ENCODE measurements at regions not wholly inside any gene's neighbourhood (a gene's known extent, or its start where the extent isn't known, plus 50 kb on each side); places are given as distances from the start of the nearest gene placed in this dataset.

- no peak for ATAC-seq (ENCODE audit: low read depth)
- H3K9me3 Mint-ChIP-seq, result no peaks in the 10 kb centered on the region
Observed at GRCh38 chr1:157238585-157238984, 100.4 kb upstream of the ETV3 start.

GRCh38 chr1:157237981-157238380, 99.8 kb upstream of the ETV3 start:
- H3K27me3 Mint-ChIP-seq, result peaks cover 4% of the 10 kb centered on the region
- ATAC-seq (ENCODE audit: low read depth) (no peak), DNase-seq (no peak)
- no peaks in the 10 kb centered on the region for H3K4me1 Mint-ChIP-seq
- intact Hi-C loops (cut with micrococcal nuclease), result no loop called here
- no peaks in the 10 kb centered on the region for H3K9me3 Mint-ChIP-seq
- ChIA-PET POLR2A (no interaction called here), CTCF (no interaction called here)
- H3K36me3 Mint-ChIP-seq (ENCODE audit: low read depth), result no peaks in the 10 kb centered on the region
- no peak overlapping the region for H3K4me3 Mint-ChIP-seq
- no peak overlapping the region for H3K27ac Mint-ChIP-seq
- no peak for TF ChIP-seq CTCF (IDR thresholded peaks at IDR 0.05)

More at GRCh38 chr1:157238585-157238984, 100.4 kb upstream of the ETV3 start:
- ChIA-PET POLR2A (no interaction called here), CTCF (no interaction called here)
- Mint-ChIP-seq H3K4me3 (no peak overlapping the region), H3K36me3 (ENCODE audit: low read depth) (no peaks in the 10 kb centered on the region), H3K4me1 (no peaks in the 10 kb centered on the region), H3K27me3 (peaks cover 6% of the 10 kb centered on the region), H3K27ac (no peak overlapping the region)
- DNase-seq, result no peak
- intact Hi-C loops (cut with micrococcal nuclease), result no loop called here
- TF ChIP-seq CTCF (IDR thresholded peaks at IDR 0.05), result no peak

GRCh38 chr1:157237522-157237921, 99.3 kb upstream of the ETV3 start:
- no peaks in the 10 kb centered on the region for H3K36me3 Mint-ChIP-seq (ENCODE audit: low read depth)
- H3K9me3 Mint-ChIP-seq, result no peaks in the 10 kb centered on the region
- ChIA-PET CTCF (no interaction called here), POLR2A (no interaction called here)
- TF ChIP-seq CTCF (IDR thresholded peaks at IDR 0.05), result no peak
- DNase-seq (no peak), ATAC-seq (ENCODE audit: low read depth) (no peak)
- intact Hi-C loops (cut with micrococcal nuclease), result no loop called here
- H3K4me3 Mint-ChIP-seq, result no peak overlapping the region
- H3K27me3 Mint-ChIP-seq, result peaks cover 4% of the 10 kb centered on the region
- no peak overlapping the region for H3K27ac Mint-ChIP-seq
- H3K4me1 Mint-ChIP-seq, result no peaks in the 10 kb centered on the region

GRCh38 chr1:157236072-157236471, 97.9 kb upstream of the ETV3 start:
- TF ChIP-seq CTCF (IDR thresholded peaks at IDR 0.05), result no peak
- no peak for ATAC-seq (ENCODE audit: low read depth)
- POLR2A ChIA-PET, result no interaction called here
- intact Hi-C loops (cut with micrococcal nuclease), result no loop called here
- Mint-ChIP-seq H3K36me3 (ENCODE audit: low read depth) (no peaks in the 10 kb centered on the region), H3K4me3 (no peak overlapping the region), H3K27ac (no peak overlapping the region), H3K9me3 (no peaks in the 10 kb centered on the region), H3K4me1 (no peaks in the 10 kb centered on the region), H3K27me3 (peaks cover 4% of the 10 kb centered on the region)
- no peak for DNase-seq
- CTCF ChIA-PET, result no interaction called here

GRCh38 chr1:157235307-157235706, 97.1 kb upstream of the ETV3 start:
- ChIA-PET CTCF (no interaction called here), POLR2A (no interaction called here)
- no peak overlapping the region for H3K27ac Mint-ChIP-seq
- no peaks in the 10 kb centered on the region for H3K9me3 Mint-ChIP-seq
- no peak overlapping the region for H3K4me3 Mint-ChIP-seq
- intact Hi-C loops (cut with micrococcal nuclease), result no loop called here
- no peaks in the 10 kb centered on the region for H3K36me3 Mint-ChIP-seq (ENCODE audit: low read depth)
- H3K27me3 Mint-ChIP-seq, result peaks cover 4% of the 10 kb centered on the region
- DNase-seq, result no peak
- no peak for TF ChIP-seq CTCF (IDR thresholded peaks at IDR 0.05)
- no peaks in the 10 kb centered on the region for H3K4me1 Mint-ChIP-seq
- no peak for ATAC-seq (ENCODE audit: low read depth)

All from activated B cell treated with CpG ODN at 0.5 μM for 24 hours (primary cell).